MCF 10A (cell line): ENCODE measurements at regions not wholly inside any gene's neighbourhood (a gene's known extent, or its start where the extent isn't known, plus 50 kb on each side); places are given as distances from the start of the nearest gene placed in this dataset.

Experiments used
- BruUV-seq: library from RNA; stranded (reverse); fragments of 400-500 nt; replicated peaks from 2 replicates; lab custom pipeline; 2021; lab: Mats Ljungman, UMichigan
- CTCF ChIA-PET: fragments of 300-600 bp; sonication (Branson Sonifier 250); formaldehyde crosslinking; extraction: SDS; loops from one replicate; lab custom pipeline; 2021; ENCODE audit warnings: antibody characterized with exemption, inconsistent platforms; lab: Yijun Ruan, JAX
- POLR2A ChIA-PET: fragments of 300-600, 350-650 bp; sonication (Branson Sonifier 250); formaldehyde crosslinking; extraction: SDS; loops from one replicate; lab custom pipeline; 2020; ENCODE audit warnings: antibody characterized with exemption, inconsistent platforms; lab: Yijun Ruan, JAX
- DNase-seq: peaks from one replicate; pipeline ENCODE4 v3.0.0-alpha.2; 2018; ENCODE audit not compliant: unreplicated experiment
- H3K27ac Mint-ChIP-seq: one replicate; pipeline ENCODE4 v1.8.0; 2022; ENCODE audit warnings: mild to moderate bottlenecking, low read depth, mixed read lengths; ENCODE audit not compliant: unreplicated experiment
- H3K27me3 Mint-ChIP-seq: one replicate; pipeline ENCODE4 v1.8.0; 2022; ENCODE audit warnings: mixed read lengths; ENCODE audit not compliant: insufficient read depth, unreplicated experiment
- H3K36me3 Mint-ChIP-seq: one replicate; pipeline ENCODE4 v1.8.0; 2022; ENCODE audit warnings: mild to moderate bottlenecking, moderate library complexity, mixed read lengths; ENCODE audit not compliant: insufficient read depth, unreplicated experiment
- H3K4me1 Mint-ChIP-seq: one replicate; pipeline ENCODE4 v1.8.0; 2022; ENCODE audit warnings: mixed read lengths; ENCODE audit not compliant: insufficient read depth, unreplicated experiment
- H3K4me3 Mint-ChIP-seq: one replicate; pipeline ENCODE4 v1.8.0; 2022; ENCODE audit warnings: mild to moderate bottlenecking, moderate library complexity, mixed read lengths; ENCODE audit not compliant: unreplicated experiment
- H3K9me3 Mint-ChIP-seq: one replicate; pipeline ENCODE4 v1.8.0; 2022; ENCODE audit warnings: mixed read lengths; ENCODE audit not compliant: unreplicated experiment
- intact Hi-C: fragments of 100-400 bp; cut with micrococcal nuclease; formaldehyde crosslinking; loops from 2 replicates; pipeline ENCODE4 v1.14.1; 2022
- TF ChIP-seq, protein P1 (sequence below): fragments of 200-600 bp; IDR thresholded peaks from one replicate; pipeline ENCODE4 v1.8.0; 2022; ENCODE audit warnings: antibody characterized with exemption, mild to moderate bottlenecking; ENCODE audit not compliant: unreplicated experiment

DNA sequence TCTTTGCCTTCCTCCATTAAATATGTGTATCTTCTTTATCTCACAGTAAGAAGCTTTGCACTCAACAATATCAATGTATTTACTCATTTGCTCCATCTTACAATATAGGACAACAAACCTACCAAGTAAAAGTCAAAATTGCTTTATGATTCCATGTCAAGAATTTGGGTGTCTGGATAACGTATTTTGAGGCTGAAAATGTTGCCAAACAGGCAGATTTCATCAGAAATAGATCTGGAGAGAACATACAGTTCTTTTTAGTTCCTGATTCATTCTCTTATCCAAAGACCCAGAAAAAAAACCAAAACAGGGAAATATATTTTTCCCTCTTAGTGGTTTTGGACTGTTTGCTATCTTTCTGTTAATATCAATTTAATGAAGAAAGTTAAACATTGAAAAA is 621.1 kb downstream of the STK39 start:
- BruUV-seq: no TSS peak
- Mint-ChIP-seq H3K36me3 (no peaks in the 10 kb centered on the region), H3K27ac (peak overlapping the region; percentile 59)

DNA sequence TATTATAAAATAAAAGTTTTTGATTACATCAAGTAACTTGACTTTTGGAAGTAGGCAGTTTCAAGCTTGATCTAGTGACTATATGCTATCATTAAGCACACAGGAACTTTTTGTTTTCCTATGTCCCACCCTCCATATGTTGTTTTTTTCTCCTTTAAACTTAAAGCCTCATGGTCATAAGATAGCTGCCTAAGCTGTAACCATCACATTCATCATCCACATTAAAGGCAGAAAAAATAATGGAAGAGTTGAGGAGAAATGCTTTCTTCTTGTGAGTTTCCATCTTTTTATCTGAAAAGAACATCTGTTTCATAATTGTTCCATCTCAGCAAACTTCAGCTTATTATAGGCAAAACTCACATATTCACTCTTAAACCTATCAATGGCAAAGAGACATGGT is 630.4 kb downstream of the STK39 start:
- no peaks in the 10 kb centered on the region for H3K27me3 Mint-ChIP-seq
- CTCF ChIA-PET: interaction anchor here (0.8 kb wide), 1 partner anchor 78 kb away, joined by 3 read pairs; no protein-coding TSS in a partner anchor

More for the DNA sequence above, 621.1 kb downstream of the STK39 start:
- Mint-ChIP-seq H3K27me3 (no peaks in the 10 kb centered on the region), H3K4me1 (peaks cover 5% of the 10 kb centered on the region), H3K9me3 (no peaks in the 10 kb centered on the region), H3K4me3 (no peak overlapping the region)
- intact Hi-C loops: no loop called here
- ChIA-PET POLR2A (no interaction called here), CTCF (interaction anchor here (0.6 kb wide), 1 partner anchor 332 kb away, joined by 4 read pairs; no protein-coding TSS in a partner anchor)
- TF ChIP-seq, protein P1, sequence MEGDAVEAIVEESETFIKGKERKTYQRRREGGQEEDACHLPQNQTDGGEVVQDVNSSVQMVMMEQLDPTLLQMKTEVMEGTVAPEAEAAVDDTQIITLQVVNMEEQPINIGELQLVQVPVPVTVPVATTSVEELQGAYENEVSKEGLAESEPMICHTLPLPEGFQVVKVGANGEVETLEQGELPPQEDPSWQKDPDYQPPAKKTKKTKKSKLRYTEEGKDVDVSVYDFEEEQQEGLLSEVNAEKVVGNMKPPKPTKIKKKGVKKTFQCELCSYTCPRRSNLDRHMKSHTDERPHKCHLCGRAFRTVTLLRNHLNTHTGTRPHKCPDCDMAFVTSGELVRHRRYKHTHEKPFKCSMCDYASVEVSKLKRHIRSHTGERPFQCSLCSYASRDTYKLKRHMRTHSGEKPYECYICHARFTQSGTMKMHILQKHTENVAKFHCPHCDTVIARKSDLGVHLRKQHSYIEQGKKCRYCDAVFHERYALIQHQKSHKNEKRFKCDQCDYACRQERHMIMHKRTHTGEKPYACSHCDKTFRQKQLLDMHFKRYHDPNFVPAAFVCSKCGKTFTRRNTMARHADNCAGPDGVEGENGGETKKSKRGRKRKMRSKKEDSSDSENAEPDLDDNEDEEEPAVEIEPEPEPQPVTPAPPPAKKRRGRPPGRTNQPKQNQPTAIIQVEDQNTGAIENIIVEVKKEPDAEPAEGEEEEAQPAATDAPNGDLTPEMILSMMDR: no peak
- DNase-seq: peak; percentile 12

DNA sequence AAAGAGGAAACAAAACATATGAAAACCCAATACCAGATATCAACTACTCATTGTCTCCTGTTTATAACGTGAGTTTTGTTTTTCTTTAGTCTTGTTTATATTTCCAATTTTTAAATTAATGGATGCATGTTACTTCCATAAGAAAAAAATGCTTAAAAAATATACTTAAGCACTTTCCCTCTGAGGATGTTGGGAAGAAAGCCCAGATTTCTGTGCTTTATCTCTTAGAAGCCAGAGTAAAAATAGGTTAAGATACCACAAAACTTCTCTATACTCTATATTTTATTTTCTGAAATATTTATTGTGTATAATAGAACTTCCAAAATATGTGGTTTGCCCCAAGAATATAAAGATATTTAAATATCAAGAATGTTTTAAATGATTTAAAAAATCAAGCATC is 633.9 kb downstream of the STK39 start:
- no peak for DNase-seq
- H3K27ac Mint-ChIP-seq: no peak overlapping the region
- H3K36me3 Mint-ChIP-seq: no peaks in the 10 kb centered on the region
- no peaks in the 10 kb centered on the region for H3K9me3 Mint-ChIP-seq
- intact Hi-C loops: no loop called here
- ChIA-PET CTCF (no interaction called here), POLR2A (interaction anchor here (0.6 kb wide), 1 partner anchor 279 kb away, joined by 3 read pairs; no protein-coding TSS in a partner anchor)
- no peak overlapping the region for H3K4me3 Mint-ChIP-seq
- no peaks in the 10 kb centered on the region for H3K27me3 Mint-ChIP-seq
- no peaks in the 10 kb centered on the region for H3K4me1 Mint-ChIP-seq
- no TSS peak for BruUV-seq
- TF ChIP-seq, protein P1: no peak

More for the DNA sequence above, 630.4 kb downstream of the STK39 start:
- TF ChIP-seq, protein P1: no peak
- no peak overlapping the region for H3K4me3 Mint-ChIP-seq
- POLR2A ChIA-PET: no interaction called here
- H3K36me3 Mint-ChIP-seq: no peaks in the 10 kb centered on the region
- H3K27ac Mint-ChIP-seq: no peak overlapping the region
- no peak for DNase-seq
- H3K4me1 Mint-ChIP-seq: no peaks in the 10 kb centered on the region
- BruUV-seq: no TSS peak
- no peaks in the 10 kb centered on the region for H3K9me3 Mint-ChIP-seq
- intact Hi-C loops: no loop called here

DNA sequence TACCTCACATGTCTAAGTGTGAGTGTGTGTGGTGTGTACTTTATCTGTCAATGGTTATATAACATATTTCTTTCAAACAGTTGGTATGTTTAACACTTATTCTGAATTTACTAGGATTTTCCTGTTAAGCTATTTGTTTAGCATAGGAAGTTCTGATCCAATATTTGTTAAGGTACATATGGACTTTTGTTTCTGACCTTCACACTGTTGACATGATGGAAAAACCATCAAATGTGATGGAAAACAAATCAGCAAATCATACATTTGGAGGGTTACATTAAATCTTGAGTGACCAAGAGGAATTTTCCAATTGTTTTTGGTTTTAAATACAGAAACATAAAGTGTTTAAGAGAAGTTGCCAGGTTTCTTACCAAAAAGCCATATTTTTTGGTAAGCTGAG is 638.9 kb downstream of the STK39 start:
- POLR2A ChIA-PET: no interaction called here
- DNase-seq: no peak
- TF ChIP-seq, protein P1: no peak
- Mint-ChIP-seq H3K36me3 (no peaks in the 10 kb centered on the region), H3K4me3 (no peak overlapping the region), H3K27ac (no peak overlapping the region), H3K27me3 (no peaks in the 10 kb centered on the region), H3K4me1 (no peaks in the 10 kb centered on the region), H3K9me3 (no peaks in the 10 kb centered on the region)
- intact Hi-C loops: no loop called here
- CTCF ChIA-PET: interaction anchor here (0.6 kb wide), 1 partner anchor 57 kb away, joined by 3 read pairs; no protein-coding TSS in a partner anchor
- no TSS peak for BruUV-seq
